ENCODE measurements at regions not wholly inside any gene's neighbourhood (a gene's known extent, or its start where the extent isn't known, plus 50 kb on each side); places are given as distances from the start of the nearest gene placed in this dataset.

- peak; percentile 68 for DNase-seq
Measured at GRCh38 chr6:157756708-157757429, 66.2 kb upstream of the SNX9 start.

GRCh38 chr6:157757430-157758403, 65.3 kb upstream of the SNX9 start:
- DNase-seq: no peak

GRCh38 chr6:157758516-157759023, 64.5 kb upstream of the SNX9 start:
- DNase-seq: no peak

GRCh38 chr6:157759028-157759427, 64.0 kb upstream of the SNX9 start:
- DNase-seq: no peak

GRCh38 chr6:157760137-157760536, 62.9 kb upstream of the SNX9 start:
- no peak for DNase-seq

GRCh38 chr6:157760589-157761330, 62.3 kb upstream of the SNX9 start:
- no peak for DNase-seq

- no peak for DNase-seq
Measured at GRCh38 chr6:157761331-157761921, 61.6 kb upstream of the SNX9 start.

GRCh38 chr6:157761926-157762325, 61.1 kb upstream of the SNX9 start:
- DNase-seq: no peak

GRCh38 chr6:157762636-157763035, 60.4 kb upstream of the SNX9 start:
- DNase-seq: no peak

GRCh38 chr6:157763129-157763903, 59.7 kb upstream of the SNX9 start:
- DNase-seq: no peak

- DNase-seq: no peak
Measured at GRCh38 chr6:157763904-157764177, 59.2 kb upstream of the SNX9 start.

GRCh38 chr6:157764178-157765068, 58.6 kb upstream of the SNX9 start:
- no peak for DNase-seq

- no peak for DNase-seq
Measured at GRCh38 chr6:157766901-157767774, 55.9 kb upstream of the SNX9 start.

- no peak for DNase-seq
Measured at GRCh38 chr6:157767775-157768156, 55.3 kb upstream of the SNX9 start.

- no peak for DNase-seq
Measured at GRCh38 chr6:157768304-157768703, 54.7 kb upstream of the SNX9 start.

- no peak for DNase-seq
Measured at GRCh38 chr6:157768863-157769551, 54.0 kb upstream of the SNX9 start.

GRCh38 chr6:157769776-157770426, 53.1 kb upstream of the SNX9 start:
- DNase-seq: no peak

GRCh38 chr6:157770946-157771345, 52.1 kb upstream of the SNX9 start:
- DNase-seq: no peak

GRCh38 chr6:157772820-157773219, 50.2 kb upstream of the SNX9 start:
- no peak for DNase-seq

Measured in NCI-H1694 (cell line).